RKO (cell line): ENCODE measurements at regions not wholly inside any gene's neighbourhood (a gene's known extent, or its start where the extent isn't known, plus 50 kb on each side); places are given as distances from the start of the nearest gene placed in this dataset.

Experiments used
- DNase-seq: peaks from one replicate; pipeline ENCODE4 v3.0.0-alpha.2; 2016; ENCODE audit warnings: low spot score

DNA sequence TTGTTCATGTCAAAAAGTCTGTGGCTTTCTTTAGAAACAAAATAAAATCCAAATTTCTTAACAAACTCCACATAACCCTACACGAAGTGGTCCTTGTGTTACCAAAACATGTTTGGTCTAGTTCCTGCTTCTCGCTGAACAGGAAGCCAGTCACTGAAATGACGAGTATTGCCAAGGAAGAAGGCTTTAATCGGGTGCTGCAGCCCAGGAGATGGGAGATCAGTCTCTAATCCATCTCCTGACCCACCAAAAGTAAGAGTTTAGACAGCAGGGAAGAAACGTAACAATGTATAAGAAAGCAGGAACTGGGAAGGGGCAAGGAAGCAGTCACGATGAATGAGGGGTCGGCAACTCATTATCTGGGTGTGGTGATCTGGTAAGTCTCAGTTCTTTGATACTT is 144.6 kb upstream of the MAP9 start:
- DNase-seq = no peak

DNA sequence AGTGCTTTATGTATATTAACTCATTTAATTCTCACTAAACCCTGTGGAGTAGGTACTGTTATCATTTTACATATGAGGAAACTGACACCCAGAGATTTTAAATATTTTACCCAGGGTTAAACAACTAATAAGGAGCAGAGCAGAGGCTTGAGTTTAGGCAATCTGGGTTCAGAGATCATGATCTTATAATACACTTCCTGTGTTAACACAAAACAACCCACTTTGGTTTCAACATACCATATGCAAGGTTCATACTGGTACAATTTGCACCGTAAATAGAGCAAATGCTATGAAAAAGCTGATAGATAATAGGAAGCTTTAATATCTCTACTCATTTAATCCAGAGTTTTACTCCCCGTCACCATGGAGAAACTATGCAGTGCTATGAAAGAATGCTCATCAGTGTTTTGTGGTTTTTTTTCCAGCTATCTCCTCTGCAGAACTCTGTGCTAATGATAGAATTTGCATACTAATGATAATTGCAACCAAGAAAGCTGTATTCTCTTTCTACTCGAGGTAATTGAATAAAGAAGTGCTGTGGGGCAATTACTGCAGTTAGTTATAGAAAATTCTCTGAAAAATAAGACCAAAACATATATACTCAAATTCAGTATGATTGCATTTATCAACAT is 138.8 kb upstream of the MAP9 start:
- DNase-seq = no peak

DNA sequence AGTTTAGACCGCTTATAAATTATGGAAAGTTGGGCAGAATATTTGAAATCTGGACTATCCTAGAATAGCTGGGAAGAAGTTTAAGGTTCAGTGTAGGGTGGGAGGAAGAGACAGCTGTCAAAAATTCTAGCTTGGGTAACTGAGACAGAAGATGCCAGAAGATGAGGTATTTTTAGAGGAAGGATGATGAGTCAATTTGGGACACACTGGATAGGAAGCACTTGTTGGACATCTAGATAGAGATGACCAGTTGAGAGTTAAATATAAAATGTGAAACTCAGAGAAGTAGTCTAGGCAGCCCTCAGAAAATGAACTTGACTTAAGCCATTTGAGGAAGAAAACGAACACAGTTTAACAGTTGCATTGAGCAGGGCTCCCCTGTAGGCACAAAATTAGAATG is 137.9 kb upstream of the MAP9 start:
- DNase-seq = no peak

- DNase-seq = no peak
Observed at GRCh38 chr4:155512817-155513216, 136.1 kb upstream of the MAP9 start.

GRCh38 chr4:155512046-155512445 is 135.3 kb upstream of the MAP9 start:
- no peak for DNase-seq

GRCh38 chr4:155510771-155511170 is 134.0 kb upstream of the MAP9 start:
- DNase-seq = no peak

- no peak for DNase-seq
Observed at GRCh38 chr4:155509555-155509954, 132.8 kb upstream of the MAP9 start.

DNA sequence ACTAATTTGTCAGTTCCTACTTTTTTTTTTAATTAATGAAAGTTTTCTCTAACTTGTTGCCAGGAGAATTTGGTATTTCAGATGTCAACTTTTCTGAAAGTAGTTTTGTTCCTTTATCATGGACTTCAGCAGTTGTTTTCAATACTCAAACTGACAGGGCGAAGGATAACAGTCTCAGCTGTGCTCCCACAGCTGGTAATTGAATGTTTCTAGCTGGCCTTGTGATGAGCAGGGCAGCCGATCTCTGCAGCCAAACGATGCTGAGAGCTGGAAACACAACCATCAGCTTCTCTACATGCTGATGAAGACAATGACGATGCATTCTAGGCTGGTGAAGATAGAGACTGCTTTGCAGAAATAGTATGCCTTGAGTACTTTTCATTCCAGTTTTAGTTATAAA is 130.0 kb upstream of the MAP9 start:
- DNase-seq = no peak

DNA sequence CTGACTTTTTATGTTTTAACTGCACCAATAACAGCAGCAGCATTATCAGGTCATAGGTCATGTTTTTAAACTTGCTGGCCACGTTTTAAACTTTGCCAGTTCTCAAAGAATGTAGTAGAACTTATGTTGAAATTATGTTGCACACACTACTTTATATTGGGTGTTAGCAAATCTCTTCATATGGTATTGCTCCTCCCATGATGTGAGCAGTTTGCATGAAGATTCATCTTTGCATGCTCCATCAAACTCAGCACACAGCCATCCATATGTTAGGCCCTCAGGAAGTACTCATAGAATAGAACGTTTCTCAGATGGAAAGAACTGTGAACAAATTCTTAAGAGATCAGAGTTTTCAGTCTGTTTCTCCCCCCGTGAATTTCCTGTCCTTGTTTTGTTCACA is 128.6 kb upstream of the MAP9 start:
- no peak for DNase-seq

GRCh38 chr4:155497306-155497705 is 120.5 kb upstream of the MAP9 start:
- DNase-seq = no peak

DNA sequence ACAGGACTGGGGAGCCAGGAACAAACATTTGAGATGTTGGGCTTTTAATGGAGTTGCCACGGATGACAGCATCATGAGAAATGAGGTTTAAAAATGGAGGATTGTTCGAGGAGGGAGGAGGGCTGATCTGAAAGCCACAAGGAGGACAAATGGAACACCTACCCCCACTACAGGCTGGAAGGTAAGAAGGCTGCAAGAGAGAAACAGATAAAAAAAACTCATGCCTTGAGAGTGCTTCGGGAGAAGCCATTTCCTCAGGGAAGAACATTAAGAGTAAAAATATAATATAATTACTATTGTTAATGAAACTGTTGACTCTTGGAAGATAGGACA is 119.5 kb upstream of the MAP9 start:
- DNase-seq = no peak

DNA sequence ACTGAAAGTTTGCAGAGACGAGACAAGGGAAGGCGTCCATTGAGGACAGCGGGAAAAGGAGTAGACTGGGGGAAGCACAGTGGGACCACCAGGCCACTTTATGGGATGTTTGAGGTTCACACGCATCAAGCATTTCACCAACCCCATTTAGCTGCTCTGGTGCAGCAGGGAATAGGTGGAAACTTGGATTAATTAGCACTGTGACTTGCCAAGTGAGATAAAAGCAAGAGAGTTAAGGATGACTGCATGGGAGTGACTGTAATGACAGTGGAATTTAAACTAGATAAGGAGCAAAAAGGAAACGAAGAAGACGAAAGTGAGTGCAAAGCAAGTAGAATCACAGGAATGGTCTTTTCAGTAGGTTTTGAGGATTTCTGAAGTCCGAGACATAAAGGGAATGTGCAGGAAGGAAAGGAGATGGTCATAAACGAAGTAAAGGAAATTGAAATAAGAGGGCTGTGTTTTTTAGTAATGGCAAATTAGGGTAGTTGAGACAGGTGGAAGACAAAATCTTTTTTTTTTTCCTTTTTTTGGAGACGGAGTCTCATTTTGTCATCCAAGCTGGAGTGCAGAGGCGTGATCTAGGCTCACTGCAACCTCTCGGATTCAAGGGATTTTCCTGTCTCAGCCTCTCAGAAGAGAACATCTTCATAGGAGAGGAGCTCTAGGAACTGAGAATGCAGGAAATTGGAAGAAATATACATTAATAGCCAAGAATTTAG is 119.0 kb upstream of the MAP9 start:
- DNase-seq = no peak

DNA sequence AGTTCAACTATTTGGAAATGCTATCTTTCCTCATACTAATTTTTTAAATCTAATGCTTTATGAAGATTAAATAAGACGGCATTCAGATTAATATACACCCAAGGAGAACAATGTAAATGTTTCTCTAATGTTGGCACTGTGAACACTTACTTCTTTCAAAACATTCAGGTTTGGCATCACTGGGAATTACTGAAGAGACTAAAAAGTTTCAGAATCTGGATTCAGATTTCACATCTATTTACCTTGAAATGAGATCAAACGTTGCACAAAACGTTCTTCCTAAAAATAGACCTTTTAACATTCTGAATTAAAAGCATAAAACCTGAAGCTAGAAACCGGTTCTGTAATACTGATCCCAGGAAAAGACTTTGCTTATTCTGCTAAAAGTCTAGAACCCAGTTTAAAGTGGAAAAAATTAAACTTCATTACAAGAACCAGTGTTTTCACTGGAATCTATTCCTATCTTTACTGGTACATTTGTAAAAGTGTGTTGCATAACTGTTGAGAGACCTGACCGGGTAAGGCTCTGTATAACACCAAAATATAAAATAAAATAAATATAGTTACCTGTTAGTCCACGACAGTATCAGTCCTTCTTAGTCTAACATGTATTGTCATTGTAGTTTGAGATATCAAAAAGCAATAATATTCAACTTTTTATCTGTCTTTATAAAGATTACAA is 117.4 kb upstream of the MAP9 start:
- no peak for DNase-seq

DNA sequence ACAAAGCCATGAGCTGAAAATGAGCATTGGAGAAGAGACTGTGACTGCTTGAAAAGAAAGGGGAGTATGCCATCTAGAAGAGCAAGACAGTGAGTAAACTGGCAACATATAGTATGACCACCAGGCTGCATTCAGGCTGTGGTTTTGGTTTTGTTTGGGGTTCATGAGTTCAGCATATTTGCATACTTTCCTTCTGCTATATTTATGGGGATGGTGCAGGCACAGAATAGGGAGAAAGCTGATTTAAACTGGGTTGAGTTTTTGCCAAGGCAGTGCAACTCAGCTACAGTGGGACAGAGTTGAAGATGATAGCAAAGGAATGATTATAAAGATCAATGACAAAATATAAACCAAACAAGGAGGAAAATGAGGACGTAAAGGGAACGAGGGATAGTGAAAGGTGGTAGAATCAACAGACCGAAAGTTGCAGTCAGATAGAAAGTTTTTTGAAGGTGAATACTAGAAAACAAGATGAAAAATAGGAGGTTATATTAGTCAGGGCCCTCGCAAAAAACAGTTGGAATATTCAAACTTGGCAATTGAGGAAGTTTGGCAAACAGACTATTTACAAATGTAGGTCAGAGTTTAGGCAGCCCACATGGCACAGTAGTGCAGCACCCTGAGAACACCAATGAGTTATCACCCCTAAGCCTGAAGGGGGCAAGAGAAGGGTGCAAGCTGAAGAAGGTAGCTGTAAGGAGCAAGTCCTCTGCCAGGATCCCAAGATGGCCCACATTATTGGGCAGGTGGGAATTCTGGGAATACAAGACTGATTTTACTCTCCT is 114.8 kb upstream of the MAP9 start:
- no peak for DNase-seq

DNA sequence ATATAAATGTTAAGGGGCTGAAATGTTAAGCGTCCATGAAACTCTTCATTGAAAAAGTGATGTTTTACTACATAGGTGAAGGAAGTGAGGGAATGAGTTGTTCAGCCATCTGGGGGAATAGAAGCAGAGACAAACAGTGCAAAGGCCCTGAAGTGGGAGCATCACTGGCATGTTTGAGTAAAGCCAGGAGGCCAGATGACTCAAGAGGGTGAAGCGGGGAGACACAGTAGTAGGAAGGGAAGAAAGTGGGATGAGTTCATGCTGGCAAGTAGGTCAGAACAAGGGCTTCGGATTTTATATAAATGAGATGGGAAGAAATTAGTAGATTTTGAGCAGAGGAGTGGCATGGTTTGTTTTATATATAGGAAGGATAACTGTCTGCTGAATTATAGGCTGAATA is 112.5 kb upstream of the MAP9 start:
- no peak for DNase-seq

DNA sequence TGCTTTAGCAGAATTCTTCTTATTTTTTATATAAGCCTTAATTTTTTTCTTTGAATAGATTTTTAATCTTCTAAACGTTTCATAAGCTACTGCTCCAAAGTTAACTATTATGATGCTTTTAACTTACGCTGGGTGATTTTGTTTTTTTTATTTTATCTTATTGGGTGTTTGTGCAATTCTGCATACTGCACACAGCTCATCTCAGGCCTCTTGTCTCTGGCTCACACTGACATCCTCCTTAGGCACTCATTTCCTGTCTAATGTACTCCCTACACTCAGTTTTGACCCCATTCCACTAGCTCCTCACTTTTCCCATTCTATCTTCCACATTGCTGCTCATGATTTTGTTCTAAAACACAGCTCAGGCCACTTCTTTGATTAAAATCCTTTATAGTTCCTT is 111.9 kb upstream of the MAP9 start:
- DNase-seq = no peak

DNA sequence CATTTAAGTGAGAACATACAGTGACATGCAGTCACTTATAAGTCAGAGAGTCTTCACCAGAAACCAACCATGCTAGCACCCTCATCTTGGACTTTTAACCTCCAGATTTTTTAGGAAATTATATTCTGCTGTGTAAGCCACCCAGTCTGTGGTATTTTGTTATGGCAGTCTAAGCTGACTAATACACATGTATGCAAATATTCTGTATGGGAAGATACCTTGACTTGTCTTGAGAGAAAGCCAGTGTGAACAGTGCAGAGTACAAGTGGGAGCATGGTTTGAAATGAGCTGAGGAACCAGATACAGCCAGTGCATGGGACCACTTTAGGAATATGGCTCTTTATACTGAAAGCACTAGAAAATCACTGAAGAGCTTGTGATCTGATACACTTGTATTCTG is 110.4 kb upstream of the MAP9 start:
- no peak for DNase-seq

- DNase-seq = no peak
Observed at GRCh38 chr4:155481150-155481549, 104.4 kb upstream of the MAP9 start.

DNA sequence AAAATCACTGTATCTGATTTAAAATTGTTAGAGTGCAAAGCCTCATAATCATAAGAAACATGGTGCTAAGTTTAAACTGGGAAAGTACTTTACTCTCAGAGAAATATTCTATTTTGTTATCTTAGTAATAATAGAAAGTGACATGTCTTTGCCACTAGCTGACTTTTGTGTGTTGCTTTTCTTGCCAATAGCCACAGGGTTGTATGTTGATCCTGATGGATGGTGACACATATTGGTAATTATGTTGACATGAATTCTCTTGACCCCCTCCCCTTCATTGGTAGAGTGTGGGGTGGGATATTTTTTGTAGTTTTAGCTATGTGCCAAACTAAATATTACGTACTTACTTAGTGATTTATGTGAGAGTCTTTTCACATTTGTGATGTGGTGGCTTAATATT is 103.1 kb upstream of the MAP9 start:
- no peak for DNase-seq

- DNase-seq = no peak
Observed at GRCh38 chr4:155478336-155478835, 101.6 kb upstream of the MAP9 start.

DNA sequence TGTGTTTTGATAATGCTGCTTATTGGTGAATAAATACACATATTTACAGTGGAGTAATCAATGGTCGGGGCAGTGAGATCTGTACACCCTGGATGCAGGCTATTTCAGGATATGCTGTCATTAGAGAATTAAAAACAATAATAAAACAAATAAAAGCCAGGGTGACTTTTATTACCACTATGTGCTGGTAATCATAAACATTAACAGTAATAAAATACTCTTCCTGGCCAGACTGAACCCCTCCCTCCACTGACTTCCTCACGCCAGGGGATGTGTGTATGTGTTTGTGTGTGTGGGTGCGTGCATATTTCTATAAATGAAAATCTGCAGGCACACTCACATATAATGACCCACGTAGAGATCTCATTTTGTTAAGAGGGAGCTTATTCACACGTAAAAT is 98.0 kb upstream of the MAP9 start:
- no peak for DNase-seq

DNA sequence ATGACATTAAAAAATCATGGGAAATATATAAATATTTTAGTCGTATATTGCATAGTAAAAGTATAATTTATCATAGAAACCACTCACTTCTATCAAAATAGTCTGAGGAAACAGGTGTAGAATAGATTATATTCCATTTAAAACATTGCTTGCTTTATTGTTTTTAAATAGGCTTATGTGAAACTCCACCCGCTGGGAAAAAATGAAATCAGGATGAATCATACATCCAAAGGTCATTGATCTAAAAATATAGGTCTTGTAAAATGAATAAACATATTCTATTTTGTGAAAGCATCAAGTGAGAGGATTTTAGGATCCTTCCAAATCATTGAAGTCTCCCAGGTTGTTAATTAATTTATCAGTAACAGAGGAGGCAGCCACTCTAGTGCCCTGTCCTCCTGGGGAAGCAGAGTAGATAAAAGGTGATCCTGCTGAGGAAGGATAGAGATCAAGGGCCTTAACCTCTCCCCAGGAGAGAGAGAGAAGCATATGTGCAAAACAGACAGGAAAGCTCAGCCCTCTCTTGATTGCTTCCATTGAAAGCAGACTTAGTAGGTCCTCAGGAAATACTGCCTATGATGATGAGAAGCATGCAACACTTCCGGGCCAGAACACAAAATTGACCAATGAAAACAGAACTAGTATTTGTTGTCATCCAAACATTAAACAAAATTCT is 96.8 kb upstream of the MAP9 start:
- no peak for DNase-seq
